PC-3 (cell line): ENCODE measurements at regions not wholly inside any gene's neighbourhood (a gene's known extent, or its start where the extent isn't known, plus 50 kb on each side); places are given as distances from the start of the nearest gene placed in this dataset.

Experiments used
- CTCF ChIP-seq: fragments of 300-600 bp; sonication (generic); conservative IDR thresholded peaks from 2 replicates; pipeline ENCODE4 v1.5.1; 2017; ENCODE audit warnings: antibody characterized with exemption, low read depth, mild to moderate bottlenecking, low read length
- EZH2 ChIP-seq: fragments of 300-600 bp; sonication (generic); IDR thresholded peaks from one replicate; pipeline ENCODE4 v1.6.1; 2017; ENCODE audit warnings: antibody characterized with exemption, mild to moderate bottlenecking, low read length; ENCODE audit not compliant: unreplicated experiment
- EZH2phosphoT487 ChIP-seq: fragments of 300-600 bp; sonication (generic); IDR thresholded peaks from 2 replicates; pipeline ENCODE4 v1.6.1; 2018; ENCODE audit warnings: mild to moderate bottlenecking, antibody characterized with exemption, low read length, borderline replicate concordance

DNA sequence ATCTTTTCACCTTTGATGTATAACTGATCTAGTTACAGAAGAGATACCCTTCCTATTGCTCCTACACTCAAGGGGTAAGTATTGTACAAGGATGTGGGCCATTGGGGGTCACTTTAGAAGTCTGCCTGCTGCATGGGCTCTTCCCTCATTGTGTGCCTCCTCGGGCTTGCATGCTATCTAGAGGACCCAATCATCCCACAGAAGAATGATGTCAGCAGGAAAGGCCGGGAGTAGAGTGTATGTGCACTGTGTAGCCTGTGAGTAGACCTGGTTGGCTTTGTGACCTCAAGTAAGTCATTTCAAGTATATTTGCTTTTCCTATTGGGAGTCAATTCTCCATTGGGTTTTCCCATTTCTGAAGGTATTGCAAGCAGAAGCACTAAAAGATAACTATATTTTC is 129.5 kb upstream of the TRIB2 start:
- TF ChIP-seq CTCF (no peak), EZH2 (no peak), EZH2phosphoT487 (no peak)
